ENCODE measurements at regions not wholly inside any gene's neighbourhood (a gene's known extent, or its start where the extent isn't known, plus 50 kb on each side); places are given as distances from the start of the nearest gene placed in this dataset.

DNA sequence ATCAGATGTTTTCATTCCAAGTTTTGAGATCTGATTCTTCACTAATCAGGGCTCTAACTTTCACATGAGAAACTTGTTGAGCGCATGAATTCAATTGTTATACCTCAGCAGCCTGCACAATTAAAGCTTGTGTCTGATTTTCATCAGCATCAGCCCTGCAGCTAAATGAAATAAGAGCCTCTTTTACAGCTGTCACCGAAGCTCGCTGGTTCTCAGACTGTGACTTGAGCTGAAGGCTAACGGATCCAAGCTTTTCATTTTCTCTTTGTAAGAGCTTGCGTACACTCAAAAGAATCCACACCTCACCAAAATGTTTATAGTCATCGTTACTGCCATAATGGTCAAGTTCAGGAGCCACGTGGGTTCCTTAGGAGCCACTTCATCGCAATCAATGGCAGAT lies 65.5 kb upstream of the BEGAIN start:
- no peaks in the 10 kb centered on the region for H3K36me3 ChIP-seq (replicated peaks; ENCODE audit: low read depth, low read length)
- no peak overlapping the region for H3K9ac ChIP-seq (ENCODE audit: low read length)
- TF ChIP-seq CTCF (IDR thresholded peaks at IDR 0.05; ENCODE audit: low read depth, low read length) (no peak), EZH2phosphoT487 (IDR thresholded peaks at IDR 0.05; ENCODE audit: low read depth) (no peak)
- H3K4me1 ChIP-seq (ENCODE audit: low read length) = peaks cover 12% of the 10 kb centered on the region
- H3K27me3 ChIP-seq (ENCODE audit: low read depth, low read length) = peaks cover 5% of the 10 kb centered on the region; the same call in 1 of the 2 replicates
- H2AFZ ChIP-seq (ENCODE audit: low read depth, low read length) = no peak overlapping the region
- H3K9me3 ChIP-seq (ENCODE audit: insufficient read depth, low read length) = no peaks in the 10 kb centered on the region
- no peaks in the 10 kb centered on the region for H3K79me2 ChIP-seq (ENCODE audit: low read length)
- H4K20me1 ChIP-seq (ENCODE audit: insufficient read depth, low read length) = no peaks in the 10 kb centered on the region
- H3K4me3 ChIP-seq (ENCODE audit: low read length) = no peak overlapping the region
- H3K27ac ChIP-seq (ENCODE audit: low read length) = no peak overlapping the region
- H3K4me2 ChIP-seq (ENCODE audit: low read length) = no peak overlapping the region

GRCh38 chr14:100653409-100653808 lies 66.2 kb upstream of the BEGAIN start:
- H3K36me3 ChIP-seq (replicated peaks; ENCODE audit: low read depth, low read length) = no peaks in the 10 kb centered on the region
- no peaks in the 10 kb centered on the region for H3K79me2 ChIP-seq (ENCODE audit: low read length)
- H3K4me2 ChIP-seq (ENCODE audit: low read length) = peak overlapping the region; percentile 55
- H2AFZ ChIP-seq (ENCODE audit: low read depth, low read length) = peak overlapping the region; percentile 59; the same call in 1 of the 2 replicates
- no peaks in the 10 kb centered on the region for H4K20me1 ChIP-seq (ENCODE audit: insufficient read depth, low read length)
- no peaks in the 10 kb centered on the region for H3K9me3 ChIP-seq (ENCODE audit: insufficient read depth, low read length)
- peaks cover 5% of the 10 kb centered on the region; the same call in 1 of the 2 replicates for H3K27me3 ChIP-seq (ENCODE audit: low read depth, low read length)
- TF ChIP-seq CTCF (IDR thresholded peaks at IDR 0.05; ENCODE audit: low read depth, low read length) (peak; percentile 85), EZH2phosphoT487 (IDR thresholded peaks at IDR 0.05; ENCODE audit: low read depth) (no peak)
- peaks cover 12% of the 10 kb centered on the region for H3K4me1 ChIP-seq (ENCODE audit: low read length)
- peak overlapping the region; percentile 39 for H3K4me3 ChIP-seq (ENCODE audit: low read length)
- H3K9ac ChIP-seq (ENCODE audit: low read length) = no peak overlapping the region
- H3K27ac ChIP-seq (ENCODE audit: low read length) = no peak overlapping the region

DNA sequence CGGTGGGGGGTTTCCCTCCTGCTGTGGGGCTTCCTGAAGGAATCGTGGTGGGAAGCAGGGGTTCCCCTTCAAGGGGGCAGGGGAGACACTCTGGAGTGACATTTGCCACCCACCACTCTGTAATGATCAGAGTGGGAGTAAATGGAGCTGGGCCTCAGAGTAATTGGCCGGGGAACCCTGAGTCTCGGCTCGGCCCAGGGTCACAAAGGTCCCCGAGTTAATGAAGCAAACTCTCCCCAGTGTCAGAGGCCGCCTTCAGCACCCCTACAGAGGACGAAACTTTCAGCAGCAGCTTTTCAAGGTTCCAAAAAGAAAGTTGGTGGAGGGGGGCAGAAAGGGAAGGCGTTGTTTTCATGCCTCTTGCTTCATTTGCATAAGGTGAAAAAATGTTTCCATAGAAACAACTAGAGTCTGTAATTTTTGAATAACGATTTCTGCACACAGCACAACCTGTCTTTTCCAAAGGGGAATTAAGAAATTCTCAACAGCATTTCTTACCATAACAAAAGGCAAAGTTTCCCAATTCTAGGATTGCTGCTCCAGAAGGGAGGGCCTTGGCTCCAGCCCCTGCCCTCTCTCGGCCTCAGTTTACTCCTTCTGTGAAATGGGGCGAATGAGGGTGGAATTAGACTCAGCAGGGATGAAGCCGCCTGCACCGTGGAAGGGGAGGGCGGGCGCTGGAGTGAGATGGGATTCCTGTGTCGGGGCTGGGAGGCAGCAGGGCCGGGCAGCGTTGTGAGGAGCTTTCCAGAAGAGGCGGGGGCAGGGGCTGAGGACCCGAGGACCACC lies 67.0 kb upstream of the BEGAIN start:
- H2AFZ ChIP-seq (ENCODE audit: low read depth, low read length) = peak overlapping the region; percentile 59; the same call in 1 of the 2 replicates
- H3K4me1 ChIP-seq (ENCODE audit: low read length) = peaks cover 12% of the 10 kb centered on the region
- peak overlapping the region; percentile 39 for H3K4me3 ChIP-seq (ENCODE audit: low read length)
- peak overlapping the region; percentile 55 for H3K4me2 ChIP-seq (ENCODE audit: low read length)
- peaks cover 5% of the 10 kb centered on the region; the same call in 1 of the 2 replicates for H3K27me3 ChIP-seq (ENCODE audit: low read depth, low read length)
- no peak overlapping the region for H3K27ac ChIP-seq (ENCODE audit: low read length)
- no peaks in the 10 kb centered on the region for H3K9me3 ChIP-seq (ENCODE audit: insufficient read depth, low read length)
- no peaks in the 10 kb centered on the region for H3K79me2 ChIP-seq (ENCODE audit: low read length)
- no peaks in the 10 kb centered on the region for H4K20me1 ChIP-seq (ENCODE audit: insufficient read depth, low read length)
- H3K9ac ChIP-seq (ENCODE audit: low read length) = no peak overlapping the region
- H3K36me3 ChIP-seq (replicated peaks; ENCODE audit: low read depth, low read length) = no peaks in the 10 kb centered on the region
- no peak for TF ChIP-seq EZH2phosphoT487 (IDR thresholded peaks at IDR 0.05; ENCODE audit: low read depth)
- no peak for TF ChIP-seq CTCF (IDR thresholded peaks at IDR 0.05; ENCODE audit: low read depth, low read length)

DNA sequence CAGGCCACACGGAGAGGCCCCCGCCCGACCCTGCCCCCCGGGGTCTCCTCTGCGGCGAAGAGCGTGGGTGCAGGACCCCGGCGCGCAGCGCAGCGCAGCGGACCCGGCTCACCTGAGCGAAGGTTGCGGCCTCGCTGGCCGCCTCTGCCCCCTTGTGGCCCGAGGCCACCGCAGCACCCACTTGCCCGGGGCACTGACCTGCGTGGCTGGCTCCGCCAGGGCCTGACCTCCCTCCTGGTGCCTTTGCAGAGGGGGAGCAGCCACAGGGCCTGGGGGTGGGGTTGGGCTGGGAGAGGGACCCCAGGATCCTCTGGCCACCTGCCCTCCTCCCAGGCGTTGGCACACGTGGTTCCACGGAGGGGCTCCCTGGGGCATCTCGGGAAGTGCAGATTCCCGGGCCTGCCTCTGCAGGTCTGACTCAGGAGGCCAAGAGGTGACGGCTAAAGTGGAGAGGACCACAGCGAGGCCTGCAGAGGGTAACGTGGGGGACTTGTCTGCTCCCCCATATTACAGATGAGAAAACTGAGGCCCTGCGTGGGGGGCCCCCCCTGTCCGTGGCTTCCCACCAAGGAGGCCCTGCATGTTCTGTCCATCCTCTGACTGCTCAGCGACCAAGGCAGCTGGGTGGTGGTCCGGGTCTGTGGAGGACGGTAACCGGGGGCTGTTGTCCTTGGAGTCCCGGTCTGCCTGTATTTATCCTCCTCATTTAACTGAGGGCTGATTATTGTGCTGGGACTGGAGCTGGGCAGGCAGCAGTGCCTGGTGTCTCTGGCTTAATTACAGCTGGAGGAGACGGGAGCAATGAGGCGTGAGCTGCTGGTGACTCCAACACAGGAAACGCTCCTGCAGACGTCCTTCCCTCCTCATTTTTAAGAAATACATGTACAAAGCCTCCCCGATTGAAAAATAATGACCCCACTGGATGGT lies 67.9 kb upstream of the BEGAIN start:
- no peaks in the 10 kb centered on the region for H4K20me1 ChIP-seq (ENCODE audit: insufficient read depth, low read length)
- no peaks in the 10 kb centered on the region for H3K9me3 ChIP-seq (ENCODE audit: insufficient read depth, low read length)
- no peak overlapping the region for H3K27ac ChIP-seq (ENCODE audit: low read length)
- TF ChIP-seq CTCF (IDR thresholded peaks at IDR 0.05; ENCODE audit: low read depth, low read length) (peak; percentile 46), EZH2phosphoT487 (IDR thresholded peaks at IDR 0.05; ENCODE audit: low read depth) (no peak)
- H2AFZ ChIP-seq (ENCODE audit: low read depth, low read length) = no peak overlapping the region
- H3K9ac ChIP-seq (ENCODE audit: low read length) = no peak overlapping the region
- H3K79me2 ChIP-seq (ENCODE audit: low read length) = no peaks in the 10 kb centered on the region
- peaks cover 5% of the 10 kb centered on the region; the same call in 1 of the 2 replicates for H3K27me3 ChIP-seq (ENCODE audit: low read depth, low read length)
- H3K4me2 ChIP-seq (ENCODE audit: low read length) = 0 out of 2 replicates have a peak overlapping the region, but pooled peaks have one; percentile 55
- no peaks in the 10 kb centered on the region for H3K36me3 ChIP-seq (replicated peaks; ENCODE audit: low read depth, low read length)
- H3K4me3 ChIP-seq (ENCODE audit: low read length) = no peak overlapping the region
- H3K4me1 ChIP-seq (ENCODE audit: low read length) = peaks cover 12% of the 10 kb centered on the region

All from OCI-LY3 (cell line).